Medulla oblongata (tissue), 1 donor: ENCODE measurements at regions not wholly inside any gene's neighbourhood (a gene's known extent, or its start where the extent isn't known, plus 50 kb on each side); places are given as distances from the start of the nearest gene placed in this dataset.

Source experiments
- DNase-seq: peaks from one replicate; pipeline ENCODE4 v3.0.0-alpha.2; 2015; ENCODE audit errors: extremely low spot score

GRCh38 chr20:22916021-22916842, 118.9 kb upstream of the SSTR4 start:
- no peak for DNase-seq

GRCh38 chr20:22918286-22918983, 116.7 kb upstream of the SSTR4 start:
- DNase-seq, result no peak

- DNase-seq, result no peak
Measured at GRCh38 chr20:22920898-22921297, 114.2 kb upstream of the SSTR4 start.

- DNase-seq, result no peak
Measured at GRCh38 chr20:22921595-22922421, 113.3 kb upstream of the SSTR4 start.

- no peak for DNase-seq
Measured at GRCh38 chr20:22922987-22923386, 112.1 kb upstream of the SSTR4 start.

- no peak for DNase-seq
Measured at GRCh38 chr20:22924046-22924737, 110.9 kb upstream of the SSTR4 start.

GRCh38 chr20:22924949-22925612, 110.0 kb upstream of the SSTR4 start:
- no peak for DNase-seq

- no peak for DNase-seq
Measured at GRCh38 chr20:22925613-22925983, 109.5 kb upstream of the SSTR4 start.

- no peak for DNase-seq
Measured at GRCh38 chr20:22927537-22927936, 107.6 kb upstream of the SSTR4 start.

GRCh38 chr20:22928679-22929078, 106.4 kb upstream of the SSTR4 start:
- DNase-seq, result no peak

GRCh38 chr20:22929661-22930060, 105.5 kb upstream of the SSTR4 start:
- DNase-seq, result no peak

GRCh38 chr20:22931653-22932608, 103.2 kb upstream of the SSTR4 start:
- DNase-seq, result peak; percentile 35

GRCh38 chr20:22939181-22939580, 95.9 kb upstream of the SSTR4 start:
- no peak for DNase-seq

GRCh38 chr20:22940350-22940749, 94.8 kb upstream of the SSTR4 start:
- DNase-seq, result no peak

- no peak for DNase-seq
Measured at GRCh38 chr20:22941550-22941949, 93.6 kb upstream of the SSTR4 start.

- DNase-seq, result no peak
Measured at GRCh38 chr20:22942742-22943141, 92.4 kb upstream of the SSTR4 start.

- no peak for DNase-seq
Measured at GRCh38 chr20:22944062-22944461, 91.0 kb upstream of the SSTR4 start.

- DNase-seq, result no peak
Measured at GRCh38 chr20:22944936-22945335, 90.2 kb upstream of the SSTR4 start.

- no peak for DNase-seq
Measured at GRCh38 chr20:22946596-22946995, 88.5 kb upstream of the SSTR4 start.
